ENCODE measurements at regions not wholly inside any gene's neighbourhood (a gene's known extent, or its start where the extent isn't known, plus 50 kb on each side); places are given as distances from the start of the nearest gene placed in this dataset.

DNA sequence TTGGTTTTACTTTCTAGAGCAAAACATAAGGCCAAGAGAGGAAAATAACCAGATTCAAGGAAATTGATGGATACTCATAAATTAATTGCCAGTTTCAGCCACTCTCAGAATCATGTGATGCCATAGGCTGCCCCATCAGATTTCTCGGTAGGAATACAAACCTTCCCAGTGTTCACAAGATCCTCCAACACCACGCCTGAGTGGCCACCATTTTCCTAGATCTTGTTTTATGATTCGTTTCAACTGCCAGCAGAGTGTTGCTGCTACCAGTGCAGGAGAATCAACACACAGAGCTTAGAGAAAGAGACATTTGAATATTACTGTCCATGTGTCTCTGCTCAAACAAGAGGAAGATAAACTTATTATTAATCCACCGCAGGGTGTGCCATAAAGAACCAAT, 434.2 kb upstream of the CDH4 start:
- DNase-seq = no peak

DNA sequence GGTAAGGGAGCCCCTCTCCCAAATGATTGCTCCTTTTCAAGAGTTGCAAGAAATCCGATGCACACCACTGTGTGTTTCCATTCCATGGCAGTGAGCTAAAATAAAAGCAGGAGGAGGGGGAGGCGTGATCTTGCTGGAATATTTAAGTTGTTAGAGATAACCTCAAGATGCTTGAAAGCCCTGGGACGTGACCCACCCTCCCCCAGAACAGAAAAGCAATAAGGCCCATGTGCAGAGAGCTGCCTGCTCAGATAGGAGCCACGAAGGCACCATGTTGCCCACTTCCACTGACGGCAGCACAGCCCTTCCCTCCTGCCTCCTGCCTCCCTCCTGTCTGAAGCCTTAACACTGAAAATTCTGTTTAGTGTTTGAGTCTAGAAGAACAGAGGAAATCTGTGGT, 432.6 kb upstream of the CDH4 start:
- DNase-seq = no peak

DNA sequence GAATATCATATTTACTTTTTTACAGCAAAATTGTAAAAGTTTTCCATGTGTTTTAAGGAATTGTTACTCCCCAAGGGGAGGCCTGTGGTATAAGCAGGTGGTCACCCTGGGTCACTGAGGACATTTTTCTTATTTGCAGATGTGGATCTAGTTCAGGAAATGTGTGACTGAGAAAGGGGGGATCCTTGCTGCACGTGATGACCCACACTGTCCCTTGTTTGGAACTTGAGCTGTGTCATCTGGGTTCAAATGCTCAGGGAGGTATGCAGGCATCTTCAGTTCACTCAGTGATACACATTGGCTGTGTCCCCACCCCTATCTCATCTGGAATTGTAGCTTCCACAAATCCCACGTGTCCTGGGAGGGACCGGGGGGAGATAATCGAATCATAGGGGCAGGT, 431.9 kb upstream of the CDH4 start:
- DNase-seq = no peak

DNA sequence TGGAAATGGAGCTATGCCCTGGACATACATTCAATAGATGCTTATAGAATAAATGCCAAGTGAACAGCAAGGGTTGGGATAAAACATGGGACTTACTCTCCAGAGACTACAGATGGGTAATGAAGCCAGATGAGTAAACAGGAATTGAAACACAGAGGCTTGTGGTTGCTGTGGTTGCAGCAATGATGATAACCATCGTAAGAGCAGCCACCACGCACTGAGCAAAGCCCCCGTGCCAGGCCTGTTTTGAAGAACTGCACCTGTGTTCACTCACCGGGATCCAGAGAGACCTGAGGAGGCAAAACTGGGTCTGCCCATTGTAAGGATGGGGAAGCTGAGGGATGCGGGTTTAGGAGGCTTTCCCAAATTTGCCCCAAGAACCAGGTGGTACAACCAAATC, 431.1 kb upstream of the CDH4 start:
- DNase-seq = no peak

DNA sequence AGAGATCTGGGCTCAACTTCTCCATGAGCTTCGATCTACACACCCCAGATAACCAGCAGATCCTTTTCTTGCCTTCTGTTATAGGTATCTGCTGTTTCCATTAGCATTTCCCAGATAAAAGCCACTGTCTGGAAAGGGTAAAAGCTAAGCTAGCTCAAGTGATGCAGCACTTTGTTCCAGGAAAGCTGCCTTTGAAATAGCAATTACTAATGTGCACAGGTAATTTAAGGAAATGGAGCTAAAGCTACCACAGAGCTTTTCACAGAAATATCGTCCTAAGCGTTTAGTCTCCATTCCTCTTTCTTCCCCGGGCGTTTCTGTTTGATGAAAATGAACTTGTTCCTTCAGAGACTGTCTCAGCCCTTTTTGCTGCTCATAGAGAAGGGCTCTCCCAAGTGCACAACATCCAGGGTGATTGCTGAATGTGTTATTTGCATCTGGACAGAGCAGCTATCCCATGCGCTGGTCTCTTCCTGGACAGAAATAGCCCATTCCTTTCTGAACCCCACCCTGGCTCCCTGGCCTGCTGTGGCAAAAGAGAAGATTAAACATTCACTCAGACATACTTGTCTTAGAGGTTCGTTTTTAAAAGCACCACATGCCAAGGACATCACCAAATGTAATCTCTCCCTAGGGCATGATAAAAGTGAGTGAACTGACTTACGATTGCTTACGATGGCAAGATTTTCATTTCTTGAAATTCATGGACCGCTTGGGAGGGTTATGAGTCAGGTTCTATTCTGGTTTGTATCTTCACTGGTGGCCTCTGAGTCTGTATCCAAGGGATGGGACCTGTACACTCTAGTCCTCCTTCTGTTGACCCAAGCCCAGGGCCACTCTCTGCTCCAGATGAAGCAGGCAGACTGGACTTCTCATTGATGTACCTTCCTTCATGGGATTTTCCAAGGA, 429.1 kb upstream of the CDH4 start:
- DNase-seq = no peak

DNA sequence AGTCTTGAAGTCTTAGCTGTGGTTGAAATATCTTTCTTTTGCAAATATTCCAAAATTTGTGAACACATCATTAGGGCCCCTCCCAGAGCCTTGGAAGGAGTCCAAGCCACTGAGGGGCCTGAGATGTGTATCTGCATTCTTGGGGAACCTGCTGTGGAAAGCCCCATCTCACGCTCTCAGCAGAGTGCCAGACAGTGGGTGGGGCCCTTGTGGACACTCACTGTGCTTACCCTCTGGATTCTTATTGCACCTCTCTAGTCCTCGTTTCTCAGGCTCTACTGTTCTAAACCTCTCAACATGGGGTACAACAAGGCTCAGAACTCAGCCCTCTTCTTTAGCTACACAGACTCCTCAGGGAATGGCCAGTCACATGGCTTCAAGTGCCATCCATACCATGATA, 416.2 kb upstream of the CDH4 start:
- no peak for DNase-seq

DNA sequence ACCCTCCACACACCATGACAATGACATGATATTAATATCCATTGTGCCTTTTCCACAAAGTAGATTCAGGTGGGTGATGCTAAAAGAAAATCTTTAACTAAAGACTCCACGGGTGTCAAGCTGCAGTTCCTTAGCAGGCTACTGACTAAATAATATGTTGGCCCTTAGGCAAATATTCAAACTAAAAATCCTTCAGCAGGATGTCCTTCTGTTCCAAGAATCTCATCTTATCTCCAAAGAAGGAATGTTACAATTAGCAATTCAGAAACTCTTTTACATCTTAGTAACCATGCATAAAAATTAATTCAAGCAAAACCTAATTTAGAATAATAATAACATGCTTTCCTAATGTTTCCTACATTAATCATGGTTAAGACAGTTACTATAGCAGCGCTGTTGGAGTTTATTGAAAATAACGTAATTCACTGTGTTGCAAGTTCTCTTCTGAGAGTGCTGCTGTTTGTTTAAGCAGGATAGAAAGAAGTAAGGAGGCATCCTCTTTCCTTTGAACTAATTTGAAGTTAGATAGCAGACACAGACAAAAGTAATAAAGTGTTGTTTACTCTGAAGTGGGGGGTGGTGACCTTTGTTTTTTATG, 414.8 kb upstream of the CDH4 start:
- no peak for DNase-seq

DNA sequence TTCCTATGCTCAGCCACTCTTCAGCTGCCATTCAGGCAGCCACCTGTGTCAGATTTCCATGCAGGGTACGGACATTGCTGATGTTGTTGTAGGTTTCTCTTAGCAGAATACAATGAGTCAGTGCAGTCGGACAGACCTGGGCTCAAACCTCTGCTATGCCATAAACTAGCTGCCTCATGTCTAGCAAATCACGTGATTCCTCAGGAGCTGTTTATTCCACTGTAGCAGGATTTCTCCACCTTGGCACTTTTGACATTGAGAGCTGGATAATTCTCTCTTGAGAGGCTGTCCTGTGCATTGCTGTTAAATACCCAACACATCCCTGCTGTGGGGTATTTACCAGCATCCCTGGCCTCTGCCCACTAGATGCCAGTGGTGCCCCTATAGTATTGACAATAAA, 413.8 kb upstream of the CDH4 start:
- no peak for DNase-seq

DNA sequence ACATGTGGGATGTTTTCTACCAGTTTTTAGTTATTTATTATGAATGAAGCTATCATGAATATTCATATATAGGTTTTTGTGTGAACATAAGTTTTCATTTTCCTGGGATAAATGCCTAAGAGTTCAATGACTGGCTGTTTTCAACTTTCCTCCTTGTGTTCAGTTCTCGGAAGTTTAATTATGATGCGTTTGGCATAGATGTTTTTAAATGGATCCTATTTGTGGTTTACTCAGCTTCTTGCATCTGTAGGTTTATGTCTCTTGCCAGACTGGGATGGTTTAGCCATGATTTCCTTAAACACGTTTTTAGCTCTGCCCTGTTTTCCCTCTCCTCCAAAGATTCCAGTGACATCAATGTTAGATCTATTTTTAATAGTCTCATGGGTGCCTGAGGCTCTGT, 411.1 kb upstream of the CDH4 start:
- no peak for DNase-seq

DNA sequence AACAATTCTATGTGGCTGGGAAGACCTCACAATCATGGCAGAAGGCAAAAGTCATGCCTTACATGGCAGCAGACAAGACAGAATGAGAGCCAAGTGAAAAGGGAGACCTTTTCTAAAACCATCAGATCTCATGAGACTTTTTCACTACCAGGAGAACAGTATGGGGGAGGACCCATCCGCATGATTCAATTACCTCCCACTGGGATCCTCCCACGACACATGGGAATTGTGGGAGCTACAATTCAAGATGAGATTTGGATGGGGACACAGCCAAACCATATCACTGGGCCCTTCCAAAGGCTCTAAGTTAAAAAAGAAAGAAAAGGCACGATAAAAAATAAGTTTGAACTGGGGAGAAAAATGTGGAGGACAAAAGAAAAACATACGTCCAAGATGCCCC, 406.9 kb upstream of the CDH4 start:
- no peak for DNase-seq

DNA sequence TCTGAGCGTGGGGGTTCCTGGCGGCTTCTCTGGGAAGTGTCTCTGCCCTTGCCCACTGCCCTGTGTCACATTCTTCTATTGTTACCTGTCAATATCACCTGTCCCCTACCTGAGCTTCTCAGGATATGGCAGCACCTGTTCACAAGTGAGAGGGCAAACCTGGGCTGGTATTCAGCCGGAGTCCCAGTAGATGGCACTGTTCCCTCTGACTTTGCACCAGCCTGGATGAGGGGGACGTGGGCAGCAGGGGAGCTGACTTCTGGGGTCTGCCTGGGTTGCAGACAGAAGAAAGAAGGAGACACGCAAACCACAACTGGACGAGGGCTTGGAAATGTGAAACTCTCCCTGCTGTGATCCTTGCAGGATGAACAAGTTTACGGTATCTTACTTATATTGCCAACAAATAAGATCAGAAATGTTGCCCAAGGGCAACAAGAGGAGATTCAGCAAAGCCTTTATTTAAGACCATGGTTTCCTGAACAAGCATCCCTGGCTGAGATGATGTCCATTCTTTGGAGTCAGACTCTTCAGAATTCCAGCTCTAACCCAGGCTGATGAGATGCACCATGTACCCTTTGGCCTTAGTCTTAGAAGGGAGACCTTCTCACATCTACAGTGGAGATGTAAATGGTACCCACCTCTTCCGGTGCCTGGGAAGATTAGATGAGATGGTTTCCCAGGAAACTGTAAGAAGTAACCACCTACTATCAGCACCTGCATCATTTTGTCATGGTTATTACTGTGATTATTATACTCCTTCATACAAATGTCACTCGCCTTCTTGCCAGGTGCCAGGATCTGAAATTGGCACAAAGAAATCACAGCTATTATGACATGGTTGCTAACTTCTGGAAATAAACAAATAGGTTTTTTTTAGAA, 400.0 kb upstream of the CDH4 start:
- no peak for DNase-seq

DNA sequence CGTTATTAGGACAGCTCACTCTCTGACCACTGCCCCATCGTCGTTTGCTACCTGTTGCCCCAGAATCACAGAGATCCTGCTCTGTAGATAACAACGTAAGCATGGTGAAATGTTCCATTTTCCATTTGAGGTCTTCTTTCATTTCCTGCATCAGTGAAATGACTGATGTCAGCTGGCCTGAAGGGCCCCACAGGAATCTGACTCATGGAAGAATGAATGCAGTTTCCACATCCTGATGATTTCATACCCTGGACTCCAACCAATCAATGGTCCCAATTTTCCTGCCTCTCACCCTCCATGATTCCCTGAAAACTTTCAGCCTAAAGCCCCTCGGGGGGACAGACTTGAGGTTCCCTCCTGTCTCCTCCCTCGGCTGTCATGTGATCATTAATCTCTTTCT, 394.4 kb upstream of the CDH4 start:
- DNase-seq = no peak

DNA sequence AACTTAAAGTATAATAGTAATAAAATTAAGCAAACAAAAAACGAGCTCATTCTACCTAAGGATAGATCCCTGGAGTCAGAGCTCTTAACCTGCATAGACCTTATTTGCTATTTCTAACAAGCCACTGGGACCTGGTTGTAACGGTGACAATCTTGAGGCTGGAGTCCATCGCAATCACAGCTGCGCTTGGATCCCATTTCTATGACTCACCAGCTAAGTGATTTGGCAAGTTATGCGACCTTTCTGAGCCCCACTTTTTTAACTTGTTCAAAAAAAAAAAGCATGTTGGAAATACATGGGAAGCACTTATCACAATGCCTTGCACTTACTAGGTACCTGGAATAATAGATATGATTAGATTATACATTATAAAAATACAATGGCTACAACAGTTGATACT, 389.5 kb upstream of the CDH4 start:
- no peak for DNase-seq

DNA sequence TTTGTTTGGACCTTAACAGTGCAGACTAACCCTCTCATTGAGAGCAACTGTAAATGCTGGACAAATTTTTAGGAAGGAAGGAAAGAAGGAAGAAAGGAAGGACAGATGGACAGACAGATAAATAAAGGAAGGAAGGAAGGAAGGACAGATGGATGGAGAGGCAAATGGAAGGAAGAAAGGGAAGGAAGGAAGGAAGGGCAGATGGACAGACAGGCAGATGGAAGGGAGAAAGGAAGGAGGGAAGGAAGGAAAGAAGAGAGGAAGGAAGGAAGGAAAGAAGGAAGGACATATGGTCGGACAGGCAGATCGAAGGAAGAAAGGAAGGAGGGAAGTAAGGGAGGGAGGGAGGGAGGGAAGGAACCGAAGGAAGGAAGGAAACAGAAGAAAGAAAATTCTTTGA, 388.5 kb upstream of the CDH4 start:
- no peak for DNase-seq

DNA sequence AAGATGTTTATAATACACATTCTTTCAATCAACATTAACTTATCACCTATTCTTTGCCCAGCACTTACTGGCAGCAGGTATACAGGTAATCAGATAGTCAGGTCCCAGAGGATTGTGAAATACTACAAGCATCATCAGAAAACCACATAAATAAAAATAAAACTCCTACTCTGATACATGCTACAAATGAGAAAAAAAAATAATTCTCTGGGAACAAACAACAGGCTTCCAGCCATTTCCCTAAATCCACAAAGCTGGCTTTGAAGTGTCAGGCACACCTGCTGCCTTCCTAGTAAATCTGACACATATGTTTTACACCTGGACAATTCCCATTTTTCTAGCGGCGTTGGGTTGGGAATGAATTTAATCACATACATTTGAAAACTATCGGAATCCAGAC, 384.5 kb upstream of the CDH4 start:
- DNase-seq = no peak

DNA sequence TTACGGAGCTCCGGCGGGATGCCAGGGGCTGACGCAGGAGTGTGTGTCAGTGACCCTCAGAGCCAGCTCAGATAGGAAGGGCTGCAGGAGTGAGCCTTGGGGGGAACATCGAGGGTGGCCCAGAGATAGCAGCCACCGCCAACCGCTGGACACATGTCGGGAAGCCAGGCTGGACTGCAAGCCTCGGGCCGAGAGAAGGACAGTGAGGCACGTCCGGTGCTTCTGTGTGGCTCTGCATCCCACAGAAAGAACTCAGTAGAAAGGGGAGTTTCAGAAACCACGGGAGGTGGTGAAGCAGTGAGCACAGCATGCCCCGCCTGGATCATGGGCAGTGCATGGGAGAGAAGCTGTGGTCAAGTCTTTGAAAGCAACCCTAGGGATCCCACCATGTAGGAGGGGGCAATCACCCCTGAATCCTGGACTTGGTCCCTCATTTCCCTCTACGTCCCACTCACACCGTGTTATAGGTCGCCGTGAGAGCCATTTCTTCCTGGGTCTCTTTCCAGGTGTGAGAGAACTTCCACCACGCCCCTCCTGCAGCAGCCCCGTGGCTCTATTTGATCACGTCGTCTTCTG, 383.7 kb upstream of the CDH4 start:
- DNase-seq = no peak

DNA sequence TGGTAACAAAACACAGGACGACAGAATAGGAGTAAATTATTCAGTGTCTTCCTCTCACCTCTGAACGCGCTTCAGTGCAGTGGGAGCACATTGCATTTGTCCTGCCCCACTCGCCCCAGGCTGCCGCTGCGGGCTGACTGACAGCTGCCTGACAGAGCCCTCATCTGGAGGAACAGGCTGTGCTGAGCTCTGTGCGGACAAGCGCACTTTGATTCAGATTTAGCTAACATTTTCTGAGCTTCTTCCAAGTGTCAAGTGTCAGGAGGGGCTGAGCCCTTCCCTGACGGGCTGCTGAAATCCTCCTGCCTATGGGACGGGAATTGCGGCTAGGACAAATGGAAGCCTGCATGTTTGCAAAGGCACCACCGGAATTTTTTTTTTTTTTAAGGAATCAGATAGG, 383.0 kb upstream of the CDH4 start:
- DNase-seq = no peak

DNA sequence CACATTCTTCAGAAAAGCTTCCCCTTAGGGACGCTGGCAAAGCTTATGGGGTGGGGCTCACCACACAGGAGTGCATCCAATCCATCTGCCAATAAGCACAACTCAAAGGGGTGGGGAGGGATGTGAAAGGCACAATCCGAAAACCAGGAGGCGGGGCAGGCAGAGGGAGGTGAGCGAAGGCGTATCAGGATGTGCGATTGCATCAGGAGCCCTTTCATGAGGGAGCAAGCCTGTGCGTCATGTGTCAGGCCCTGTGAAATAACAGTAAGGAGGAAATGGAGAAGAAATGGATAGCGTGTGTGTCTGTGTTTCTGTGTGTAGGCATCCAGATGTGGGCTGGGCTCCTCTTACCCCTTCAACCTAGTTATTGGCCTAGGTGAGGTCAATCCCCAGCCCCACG, 382.4 kb upstream of the CDH4 start:
- DNase-seq = no peak

DNA sequence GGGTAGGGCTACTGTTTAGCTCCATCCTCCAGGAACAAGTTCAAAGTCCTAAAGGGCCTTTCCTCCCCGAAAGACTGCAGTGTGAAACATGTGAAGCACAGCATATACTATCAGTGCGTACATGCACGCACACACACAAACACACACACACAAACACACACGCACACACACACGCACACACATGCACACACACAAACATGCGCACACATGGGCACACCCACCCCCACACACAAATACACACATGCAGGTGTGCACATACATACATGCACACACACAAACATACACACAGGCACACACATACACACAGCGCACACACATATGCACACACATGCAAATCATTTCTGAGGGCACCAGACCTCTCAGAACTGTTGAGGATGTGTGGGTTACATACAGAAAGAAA, 382.0 kb upstream of the CDH4 start:
- no peak for DNase-seq

DNA sequence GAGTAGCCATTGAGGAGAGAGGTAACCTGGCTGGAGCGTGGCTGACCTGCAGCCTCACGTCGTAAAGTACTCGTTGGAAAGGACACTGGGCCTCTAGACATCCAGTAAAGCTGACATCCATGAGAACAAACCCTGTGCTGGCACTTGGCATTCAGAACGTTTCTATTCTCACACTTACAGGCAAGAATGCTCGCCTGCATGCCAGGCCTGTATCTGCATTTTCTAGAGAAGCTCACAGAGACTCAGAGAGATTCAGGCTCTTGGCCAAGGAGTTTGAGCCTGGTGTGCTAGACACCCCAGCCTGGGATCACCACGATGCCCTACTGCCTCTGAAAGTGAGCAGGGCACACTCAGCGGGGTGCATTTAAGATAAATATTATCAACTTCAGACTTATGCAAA, 379.8 kb upstream of the CDH4 start:
- no peak for DNase-seq

DNA sequence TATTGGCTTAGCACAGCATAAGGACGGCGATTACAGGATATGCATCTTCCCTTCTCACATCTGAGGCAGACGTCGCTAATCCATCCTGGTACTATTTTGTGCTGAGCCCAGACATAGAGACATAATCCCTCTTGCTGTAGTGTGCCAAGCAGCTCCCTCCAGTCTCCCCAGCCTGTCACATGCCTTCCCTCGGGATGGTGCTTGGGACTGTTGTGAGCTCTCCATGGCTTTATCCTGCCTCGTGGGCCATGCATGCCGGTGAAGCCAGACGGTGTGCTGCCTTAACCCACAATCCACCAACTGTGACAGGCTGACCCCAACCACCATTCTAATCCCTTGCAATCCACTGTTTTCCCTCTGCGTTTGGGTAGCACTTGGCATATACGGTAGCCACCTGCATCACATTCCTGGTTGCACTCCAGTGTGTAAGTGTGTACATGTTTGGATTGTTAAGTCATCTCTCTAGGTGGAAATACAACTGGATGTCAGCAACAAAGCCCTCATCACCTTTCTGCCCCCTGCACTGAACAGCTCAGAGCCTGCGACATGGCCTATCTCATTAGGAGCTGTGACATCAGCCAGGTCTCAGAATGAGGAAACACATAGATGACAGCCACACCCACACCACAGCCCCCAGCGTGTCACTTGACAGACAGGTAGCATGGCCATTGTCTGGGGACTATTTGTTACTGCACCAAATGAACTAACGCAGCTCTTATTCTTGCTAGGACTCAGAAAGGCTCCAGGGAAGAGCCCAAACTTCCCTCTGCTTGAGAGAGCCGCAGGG, 374.8 kb upstream of the CDH4 start:
- DNase-seq = no peak

DNA sequence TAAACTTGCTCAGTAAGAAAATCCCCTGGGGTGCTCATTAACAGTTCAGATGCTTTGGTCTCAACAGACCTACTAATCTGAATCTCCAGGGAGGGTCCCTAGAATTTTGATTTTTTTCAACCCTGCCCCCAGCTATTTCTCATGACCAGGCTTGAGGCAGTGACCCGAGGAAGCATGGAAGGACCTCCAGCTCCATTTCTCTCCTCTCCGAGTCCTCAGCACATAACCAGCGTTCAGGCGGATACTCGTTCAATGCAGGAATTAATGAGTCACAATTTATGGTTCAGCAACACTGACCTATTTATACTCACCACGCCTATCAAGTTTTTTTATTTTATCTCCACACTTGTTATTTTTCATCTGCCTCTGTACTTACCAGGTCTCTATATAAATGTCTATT, 369.2 kb upstream of the CDH4 start:
- DNase-seq = no peak

DNA sequence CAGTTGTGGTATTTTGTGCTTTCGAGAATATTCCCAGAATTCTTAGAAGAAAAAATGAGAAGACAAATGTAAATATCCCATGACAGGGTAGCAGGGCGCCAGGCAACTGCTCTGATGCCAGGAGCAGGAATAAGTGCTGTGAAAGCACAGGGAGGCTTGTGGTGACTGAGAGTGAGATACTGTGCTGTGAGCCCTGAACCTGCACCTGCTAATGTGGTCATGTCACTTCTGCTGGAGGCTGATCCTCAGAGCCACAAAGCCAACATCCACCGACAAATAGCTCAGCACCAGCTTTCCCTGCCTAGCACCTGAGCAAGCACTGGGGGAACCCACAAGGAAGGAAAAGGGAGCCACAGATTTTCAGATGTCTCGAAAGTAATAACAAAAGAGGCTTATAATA, 368.6 kb upstream of the CDH4 start:
- DNase-seq = no peak
